Endothelial cell of umbilical vein (primary cell): ENCODE measurements at regions not wholly inside any gene's neighbourhood (a gene's known extent, or its start where the extent isn't known, plus 50 kb on each side); places are given as distances from the start of the nearest gene placed in this dataset.

ENCODE experiments used
- BruUV-seq: library from RNA; stranded (reverse); fragments of 400-500 nt; replicated peaks from 2 replicates; lab custom pipeline; 2021; lab: Mats Ljungman, UMichigan
- CTCF ChIA-PET: fragments of 300-600, 350-600 bp; sonication (Branson Sonifier 250); formaldehyde crosslinking; loops from one replicate; lab custom pipeline; 2021; ENCODE audit warnings: antibody characterized with exemption, inconsistent platforms; lab: Charles Lee
- POLR2A ChIA-PET: fragments of 300-600, 350-600 bp; sonication (Branson Sonifier 250); formaldehyde crosslinking; loops from one replicate; lab custom pipeline; 2021; ENCODE audit warnings: antibody characterized with exemption, inconsistent platforms; lab: Charles Lee
- DNase-seq: peaks from one replicate; pipeline ENCODE4 v3.0.0-alpha.2; 2011; ENCODE audit warnings: low read depth, low spot score
- FAIRE-seq: peaks from 2 replicates; lab custom pipeline; 2011; peaks lifted over from hg19 to GRCh38; lab: Jason Lieb, UNC
- H2AFZ ChIP-seq: 2 replicates; pipeline ENCODE4 v1.6.0; 2012; ENCODE audit warnings: low read depth, low read length, control low read depth, inconsistent platforms
- H3K27ac ChIP-seq: 2 replicates; pipeline ENCODE4 v1.5.1; 2011; ENCODE audit warnings: low read depth, mild to moderate bottlenecking, control low read depth, low read length, moderate library complexity; ENCODE audit not compliant: insufficient read depth
- H3K27me3 ChIP-seq, 2 experiments: 2 replicates each; pipeline versions ENCODE4 v1.6.0 to v1.6.1; 2011; ENCODE audit warnings: low read length in 2 of 2, mixed read lengths in 1 of 2; ENCODE audit not compliant: control insufficient read depth in 2 of 2, insufficient read depth in 2 of 2
- H3K36me3 ChIP-seq, 2 experiments: 2 replicates in 1 of 2; 3 replicates in 1 of 2; pipeline ENCODE4 v1.5.1; 2011; ENCODE audit warnings: low read length in 2 of 2, mild to moderate bottlenecking in 1 of 2, moderate library complexity in 1 of 2; ENCODE audit not compliant: control insufficient read depth in 2 of 2, insufficient read depth in 2 of 2; ENCODE audit errors: extremely low read depth in 1 of 2
- H3K4me1 ChIP-seq: 3 replicates; pipeline ENCODE4 v1.5.1; 2011; ENCODE audit warnings: mild to moderate bottlenecking, low read length; ENCODE audit not compliant: control insufficient read depth, insufficient read depth; ENCODE audit errors: extremely low read depth
- H3K4me2 ChIP-seq: 2 replicates; pipeline ENCODE4 v1.6.1; 2011; ENCODE audit warnings: low read length, control low read depth, mixed read lengths; ENCODE audit not compliant: insufficient read depth
- H3K4me3 ChIP-seq, 3 experiments: fragments of 200-600 bp in 1 of 3; sonication (generic), shearing (Covaris generic) in 1 of 3; replicated peaks in 1 of 3; 2 replicates each; pipeline ENCODE4 v1.5.1; 2011 to 2016; ENCODE audit warnings: control low read depth in 3 of 3, low read length in 3 of 3, mild to moderate bottlenecking in 2 of 3, inconsistent platforms in 1 of 3, low read depth in 1 of 3, moderate library complexity in 1 of 3; ENCODE audit not compliant: insufficient read depth in 1 of 3
- H3K79me2 ChIP-seq: 2 replicates; pipeline ENCODE4 v1.6.0; 2012; ENCODE audit warnings: low read length, inconsistent platforms; ENCODE audit not compliant: control insufficient read depth, insufficient read depth
- H3K9ac ChIP-seq: replicated peaks from 2 replicates; pipeline ENCODE3; 2011; ENCODE audit warnings: low read length, control low read depth; ENCODE audit not compliant: insufficient read depth; ENCODE audit errors: extremely low read depth
- H3K9me1 ChIP-seq: replicated peaks from 3 replicates; pipeline ENCODE4 v1.6.0; 2011; ENCODE audit warnings: mild to moderate bottlenecking, low read length; ENCODE audit not compliant: control insufficient read depth, insufficient read depth; ENCODE audit errors: extremely low read depth
- H3K9me3 ChIP-seq: replicated peaks from 2 replicates; pipeline ENCODE4 v1.5.1; 2012; ENCODE audit warnings: low read length, inconsistent platforms; ENCODE audit not compliant: control insufficient read depth, insufficient read depth
- H4K20me1 ChIP-seq: replicated peaks from 2 replicates; pipeline ENCODE3; 2011; ENCODE audit warnings: mild to moderate bottlenecking, low read length; ENCODE audit not compliant: control insufficient read depth, insufficient read depth; ENCODE audit errors: extremely low read depth
- CTCF ChIP-seq, 2 donors: IDR thresholded peaks; 1 replicate in 1 of 2; 2 replicates in 1 of 2; pipeline ENCODE4 v1.5.1; 2011; ENCODE audit warnings: low read length in 2 of 2, mild to moderate bottlenecking in 2 of 2, moderate library complexity in 2 of 2, control low read depth in 1 of 2, inconsistent platforms in 1 of 2, low read depth in 1 of 2; ENCODE audit not compliant: insufficient read depth in 1 of 2; ENCODE audit errors: extremely low read depth in 1 of 2
- EZH2 ChIP-seq: IDR thresholded peaks from 2 replicates; pipeline ENCODE4 v1.6.1; 2012; ENCODE audit warnings: borderline replicate concordance, low read depth, mild to moderate bottlenecking, moderate library complexity, low read length, inconsistent platforms; ENCODE audit not compliant: severe bottlenecking
- FOS ChIP-seq: IDR thresholded peaks from 2 replicates; pipeline ENCODE4 v1.6.1; 2011; ENCODE audit warnings: mild to moderate bottlenecking, low read length, moderate library complexity, borderline replicate concordance; ENCODE audit not compliant: insufficient read depth
- GATA2 ChIP-seq: IDR thresholded peaks from 2 replicates; pipeline ENCODE4 v1.7.0; 2011; ENCODE audit warnings: low read depth, mild to moderate bottlenecking, moderate library complexity, mixed read lengths, low read length; ENCODE audit not compliant: insufficient read length, insufficient read depth
- JUN ChIP-seq: IDR thresholded peaks from 2 replicates; pipeline ENCODE4 v1.6.1; 2011; ENCODE audit warnings: borderline replicate concordance, low read depth; ENCODE audit not compliant: insufficient read length, insufficient read depth
- MAX ChIP-seq: IDR thresholded peaks from 2 replicates; pipeline ENCODE4 v1.6.1; 2011; ENCODE audit not compliant: insufficient read depth, insufficient read length
- MYC ChIP-seq: IDR thresholded peaks from one replicate; pipeline ENCODE4 v1.6.1; 2011; ENCODE audit warnings: mild to moderate bottlenecking, low read depth, low read length
- POLR2A ChIP-seq: IDR thresholded peaks from 2 replicates; pipeline ENCODE4 v1.6.1; 2012; ENCODE audit warnings: low read depth, mild to moderate bottlenecking, control low read depth, low read length
- POLR2AphosphoS5 ChIP-seq: IDR thresholded peaks from 2 replicates; pipeline ENCODE4 v1.6.1; 2012; ENCODE audit warnings: low read depth, mild to moderate bottlenecking, control low read depth, low read length, moderate library complexity; ENCODE audit not compliant: insufficient read depth
- dilution Hi-C: fragments of 300-500 bp; cut with MboI; formaldehyde crosslinking; loops from one replicate; pipeline ENCODE4 v1.15.0; 2019; ENCODE audit warnings: low sequenced_read_pairs; ENCODE audit not compliant: extremely low pct_ligation_motif_present
- intact Hi-C: fragments of 100-400 bp; cut with micrococcal nuclease; formaldehyde crosslinking; loops from one replicate; pipeline ENCODE4 v1.10.0; 2022

- POLR2A ChIA-PET = no interaction called here
- Histone ChIP-seq H3K27ac (no peak overlapping the region), H3K9ac (no peak overlapping the region), H3K27me3 (peaks cover 0 to 2% of the 10 kb centered on the region in 2 experiments), H3K4me1 (no peaks in the 10 kb centered on the region), H2AFZ (no peak overlapping the region), H3K36me3 (no peaks in the 10 kb centered on the region), H3K9me1 (no peaks in the 10 kb centered on the region), H4K20me1 (no peaks in the 10 kb centered on the region), H3K9me3 (no peaks in the 10 kb centered on the region), H3K4me2 (no peak overlapping the region), H3K4me3 (no peak overlapping the region), H3K79me2 (no peaks in the 10 kb centered on the region)
- intact Hi-C loops = no loop called here
- CTCF ChIA-PET = interaction anchor here (0.8 to 3.5 kb wide), 3 partner anchors 94 to 168 kb away, joined by 3 to 23 read pairs (median 4); no protein-coding TSS in a partner anchor
- no peak for DNase-seq
- dilution Hi-C loops = no loop called here
- no peak for FAIRE-seq
- no peak for TF ChIP-seq JUN
- no peak for TF ChIP-seq EZH2
- TF ChIP-seq POLR2A = no peak
- no peak for TF ChIP-seq MAX
- TF ChIP-seq CTCF (IDR thresholded peaks at IDR 0.05; ENCODE audit: extremely low read depth in 1 of 2, insufficient read depth in 1 of 2, low read depth in 1 of 2, low read length in 2 of 2) = no peak
- no peak for TF ChIP-seq FOS
- no peak for TF ChIP-seq GATA2
- no peak for TF ChIP-seq MYC
- TF ChIP-seq POLR2AphosphoS5 = no peak
- BruUV-seq = no TSS peak
Observed at GRCh38 chr2:64218137-64218802, 74.0 kb upstream of the PELI1 start.
